ENCODE measurements at regions not wholly inside any gene's neighbourhood (a gene's known extent, or its start where the extent isn't known, plus 50 kb on each side); places are given as distances from the start of the nearest gene placed in this dataset.
A peak's percentile ranks its signal among the peaks of the same experiment; 100 is the strongest.

DNA sequence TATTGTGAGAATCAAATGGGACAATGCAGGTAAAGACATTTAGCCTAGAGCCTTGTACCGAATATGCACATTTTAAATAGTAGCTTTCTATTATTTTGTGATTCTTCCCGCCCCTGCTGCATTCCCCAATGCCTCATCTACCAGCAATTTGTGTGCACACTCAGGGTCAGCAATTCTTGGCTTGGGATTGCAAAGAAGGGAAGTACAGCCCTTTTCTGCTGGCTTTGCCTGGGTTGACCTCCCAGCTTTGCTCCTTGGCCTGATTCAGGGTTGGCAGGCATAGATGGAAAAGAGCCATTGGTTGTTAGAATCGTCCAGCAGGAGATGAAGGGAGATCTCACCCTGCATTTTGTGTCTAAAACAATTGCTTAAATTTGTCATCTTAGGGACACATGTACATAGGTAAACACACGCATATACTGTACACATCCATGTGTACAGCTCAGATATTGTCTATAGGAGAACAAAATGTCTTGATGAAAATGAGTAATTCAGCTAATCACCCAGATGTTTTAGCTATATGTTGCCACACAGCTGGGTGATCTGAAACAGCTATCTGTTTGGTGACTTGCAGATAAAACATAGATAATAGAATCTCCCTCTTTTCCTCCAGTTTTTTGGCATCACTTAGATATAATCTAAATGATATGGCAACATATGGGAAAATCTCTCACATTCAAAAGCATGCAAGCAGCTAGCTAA, 340.9 kb upstream of the TBL1XR1 start:
- TF ChIP-seq POLR2A (IDR thresholded peaks at IDR 0.05) = no peak
- TF ChIP-seq, protein P1, sequence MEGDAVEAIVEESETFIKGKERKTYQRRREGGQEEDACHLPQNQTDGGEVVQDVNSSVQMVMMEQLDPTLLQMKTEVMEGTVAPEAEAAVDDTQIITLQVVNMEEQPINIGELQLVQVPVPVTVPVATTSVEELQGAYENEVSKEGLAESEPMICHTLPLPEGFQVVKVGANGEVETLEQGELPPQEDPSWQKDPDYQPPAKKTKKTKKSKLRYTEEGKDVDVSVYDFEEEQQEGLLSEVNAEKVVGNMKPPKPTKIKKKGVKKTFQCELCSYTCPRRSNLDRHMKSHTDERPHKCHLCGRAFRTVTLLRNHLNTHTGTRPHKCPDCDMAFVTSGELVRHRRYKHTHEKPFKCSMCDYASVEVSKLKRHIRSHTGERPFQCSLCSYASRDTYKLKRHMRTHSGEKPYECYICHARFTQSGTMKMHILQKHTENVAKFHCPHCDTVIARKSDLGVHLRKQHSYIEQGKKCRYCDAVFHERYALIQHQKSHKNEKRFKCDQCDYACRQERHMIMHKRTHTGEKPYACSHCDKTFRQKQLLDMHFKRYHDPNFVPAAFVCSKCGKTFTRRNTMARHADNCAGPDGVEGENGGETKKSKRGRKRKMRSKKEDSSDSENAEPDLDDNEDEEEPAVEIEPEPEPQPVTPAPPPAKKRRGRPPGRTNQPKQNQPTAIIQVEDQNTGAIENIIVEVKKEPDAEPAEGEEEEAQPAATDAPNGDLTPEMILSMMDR (IDR thresholded peaks at IDR 0.05) = peak in 3 of 6 experiments; percentile 11 to 32 (median 25)

All from adrenal gland (tissue), 5 donors.